ENCODE measurements at regions not wholly inside any gene's neighbourhood (a gene's known extent, or its start where the extent isn't known, plus 50 kb on each side); places are given as distances from the start of the nearest gene placed in this dataset.

DNA sequence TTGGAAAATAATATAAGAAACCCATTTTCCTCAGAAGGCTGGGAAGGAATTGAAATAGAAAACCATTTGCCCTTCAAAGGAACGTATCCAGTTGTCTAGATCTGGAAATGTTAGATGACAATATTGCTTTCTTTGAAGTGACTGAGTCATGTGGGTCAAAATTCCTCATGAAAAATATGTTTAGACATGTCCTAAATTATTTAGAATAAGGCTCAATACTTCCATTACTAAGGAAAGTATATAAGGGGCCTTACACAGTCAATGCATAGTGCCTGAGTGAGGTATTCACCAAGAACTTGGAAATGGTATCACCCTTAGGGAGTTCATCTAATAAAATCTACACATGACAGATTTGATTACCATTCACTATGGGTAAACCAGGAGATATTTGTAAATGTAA lies 619.8 kb upstream of the KCNMB2 start:
- H3K9me3 ChIP-seq: no peaks in the 10 kb centered on the region
- no peak overlapping the region for H3K27ac ChIP-seq
- intact Hi-C loops (cut with DNase I): no loop called here
- no peaks in the 10 kb centered on the region for H3K36me3 ChIP-seq
- TF ChIP-seq POLR2A (IDR thresholded peaks at IDR 0.05): no peak
- TF ChIP-seq, protein P1, sequence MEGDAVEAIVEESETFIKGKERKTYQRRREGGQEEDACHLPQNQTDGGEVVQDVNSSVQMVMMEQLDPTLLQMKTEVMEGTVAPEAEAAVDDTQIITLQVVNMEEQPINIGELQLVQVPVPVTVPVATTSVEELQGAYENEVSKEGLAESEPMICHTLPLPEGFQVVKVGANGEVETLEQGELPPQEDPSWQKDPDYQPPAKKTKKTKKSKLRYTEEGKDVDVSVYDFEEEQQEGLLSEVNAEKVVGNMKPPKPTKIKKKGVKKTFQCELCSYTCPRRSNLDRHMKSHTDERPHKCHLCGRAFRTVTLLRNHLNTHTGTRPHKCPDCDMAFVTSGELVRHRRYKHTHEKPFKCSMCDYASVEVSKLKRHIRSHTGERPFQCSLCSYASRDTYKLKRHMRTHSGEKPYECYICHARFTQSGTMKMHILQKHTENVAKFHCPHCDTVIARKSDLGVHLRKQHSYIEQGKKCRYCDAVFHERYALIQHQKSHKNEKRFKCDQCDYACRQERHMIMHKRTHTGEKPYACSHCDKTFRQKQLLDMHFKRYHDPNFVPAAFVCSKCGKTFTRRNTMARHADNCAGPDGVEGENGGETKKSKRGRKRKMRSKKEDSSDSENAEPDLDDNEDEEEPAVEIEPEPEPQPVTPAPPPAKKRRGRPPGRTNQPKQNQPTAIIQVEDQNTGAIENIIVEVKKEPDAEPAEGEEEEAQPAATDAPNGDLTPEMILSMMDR (IDR thresholded peaks at IDR 0.05): no peak
- no peaks in the 10 kb centered on the region for H3K4me1 ChIP-seq
- WGBS, 2 donors: 94% methylated on average over 1 of the region's 1 CpG
- no peak for DNase-seq
- no peak overlapping the region for H3K4me3 ChIP-seq (replicated peaks in 1 of 3)
- H3K27me3 ChIP-seq: no peaks in the 10 kb centered on the region

DNA sequence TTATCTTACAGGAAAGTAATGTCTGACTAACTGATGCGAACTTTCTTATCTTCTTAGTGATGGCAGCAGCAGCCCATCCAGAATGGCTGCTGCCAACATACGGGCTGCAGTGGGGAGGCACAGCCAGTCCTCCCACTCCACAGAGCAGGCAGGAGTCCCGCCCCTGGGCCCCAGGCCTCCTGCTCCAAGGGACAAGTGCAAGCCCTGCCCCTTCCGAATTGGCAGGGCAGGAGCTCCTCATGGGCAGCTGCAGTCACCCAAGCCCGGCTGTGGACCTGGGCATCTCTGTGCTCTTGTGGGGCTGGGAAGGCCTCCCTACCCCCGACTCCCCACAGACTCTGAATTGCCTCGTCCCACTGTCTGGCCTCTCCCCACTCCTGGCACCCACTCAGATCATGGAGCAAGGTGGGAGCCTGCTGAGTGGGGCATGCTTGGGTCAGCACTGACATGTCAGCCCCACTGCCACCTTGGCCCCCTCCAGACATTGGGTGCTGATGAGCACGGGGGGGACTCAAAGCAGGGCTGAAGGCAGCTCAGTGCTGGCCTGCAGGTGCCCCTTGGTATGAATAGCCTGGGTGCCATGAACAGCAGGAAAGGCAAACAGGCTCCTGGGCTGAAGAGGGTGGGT lies 618.9 kb upstream of the KCNMB2 start:
- intact Hi-C loops (cut with DNase I): no loop called here
- no peak for TF ChIP-seq POLR2A (IDR thresholded peaks at IDR 0.05)
- TF ChIP-seq, protein P1 (IDR thresholded peaks at IDR 0.05): no peak
- H3K27ac ChIP-seq: no peak overlapping the region
- H3K27me3 ChIP-seq: no peaks in the 10 kb centered on the region
- no peaks in the 10 kb centered on the region for H3K36me3 ChIP-seq
- 98 to 100% methylated on average over 3 to 5 of the region's 8 CpGs for WGBS, 2 donors
- no peaks in the 10 kb centered on the region for H3K9me3 ChIP-seq
- no peak for DNase-seq
- H3K4me1 ChIP-seq: no peaks in the 10 kb centered on the region
- no peak overlapping the region for H3K4me3 ChIP-seq (replicated peaks in 1 of 3)

DNA sequence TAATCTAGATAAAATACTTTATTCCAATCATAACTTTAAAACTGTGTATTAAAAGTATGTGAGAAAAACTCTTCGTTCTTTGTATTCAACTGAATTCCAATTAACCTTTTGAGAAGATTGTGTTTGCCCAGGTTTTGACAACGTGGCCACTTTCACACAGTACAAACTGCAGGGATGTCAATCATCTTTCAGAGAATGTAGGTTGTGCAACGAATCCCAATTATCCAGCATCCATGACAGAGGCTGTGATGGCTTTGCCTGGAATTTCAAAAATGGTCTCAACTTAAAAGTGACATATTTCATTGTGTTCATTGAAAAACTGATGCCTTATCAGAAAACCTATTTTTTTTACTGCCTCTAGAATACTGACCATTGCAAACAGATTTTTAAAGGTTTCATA lies 615.1 kb upstream of the KCNMB2 start:
- no peak overlapping the region for H3K27ac ChIP-seq
- intact Hi-C loops (cut with DNase I): no loop called here
- no peaks in the 10 kb centered on the region for H3K9me3 ChIP-seq
- no peaks in the 10 kb centered on the region for H3K27me3 ChIP-seq
- H3K4me1 ChIP-seq: no peaks in the 10 kb centered on the region
- no peak for DNase-seq
- no peak overlapping the region for H3K4me3 ChIP-seq (replicated peaks in 1 of 3)
- TF ChIP-seq, protein P1 (IDR thresholded peaks at IDR 0.05): no peak
- no peak for TF ChIP-seq POLR2A (IDR thresholded peaks at IDR 0.05)
- 86 to 90% methylated on average over 3 of the region's 3 CpGs for WGBS, 2 donors
- H3K36me3 ChIP-seq: no peaks in the 10 kb centered on the region

DNA sequence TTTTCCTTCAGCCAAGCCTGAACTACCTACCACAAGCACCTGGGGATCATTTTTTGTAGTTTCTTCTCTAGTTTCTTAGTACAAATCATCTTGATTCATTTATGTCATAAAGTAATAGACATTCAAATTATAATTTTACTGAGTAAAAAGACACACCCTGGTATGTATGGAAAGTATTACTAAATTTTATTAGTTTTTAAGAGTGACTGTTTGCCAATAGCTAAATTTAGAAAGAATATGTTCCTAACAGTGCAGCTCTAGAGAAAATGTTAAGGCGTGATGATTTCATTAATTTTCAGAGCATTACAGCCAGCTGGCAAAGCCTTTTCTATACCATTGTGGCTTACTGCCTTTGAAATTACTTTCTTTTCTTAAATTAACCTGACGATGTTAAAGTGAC lies 612.0 kb upstream of the KCNMB2 start:
- Histone ChIP-seq H3K36me3 (no peaks in the 10 kb centered on the region), H3K27ac (no peak overlapping the region), H3K9me3 (no peaks in the 10 kb centered on the region), H3K27me3 (no peaks in the 10 kb centered on the region), H3K4me3 (replicated peaks in 1 of 3) (no peak overlapping the region), H3K4me1 (peaks cover 2 to 14% of the 10 kb centered on the region in 2 donors)
- TF ChIP-seq, protein P1 (IDR thresholded peaks at IDR 0.05): no peak
- no peak for TF ChIP-seq POLR2A (IDR thresholded peaks at IDR 0.05)
- 94 to 95% methylated on average over 2 of the region's 2 CpGs for WGBS, 2 donors
- DNase-seq: no peak
- intact Hi-C loops (cut with DNase I): no loop called here

DNA sequence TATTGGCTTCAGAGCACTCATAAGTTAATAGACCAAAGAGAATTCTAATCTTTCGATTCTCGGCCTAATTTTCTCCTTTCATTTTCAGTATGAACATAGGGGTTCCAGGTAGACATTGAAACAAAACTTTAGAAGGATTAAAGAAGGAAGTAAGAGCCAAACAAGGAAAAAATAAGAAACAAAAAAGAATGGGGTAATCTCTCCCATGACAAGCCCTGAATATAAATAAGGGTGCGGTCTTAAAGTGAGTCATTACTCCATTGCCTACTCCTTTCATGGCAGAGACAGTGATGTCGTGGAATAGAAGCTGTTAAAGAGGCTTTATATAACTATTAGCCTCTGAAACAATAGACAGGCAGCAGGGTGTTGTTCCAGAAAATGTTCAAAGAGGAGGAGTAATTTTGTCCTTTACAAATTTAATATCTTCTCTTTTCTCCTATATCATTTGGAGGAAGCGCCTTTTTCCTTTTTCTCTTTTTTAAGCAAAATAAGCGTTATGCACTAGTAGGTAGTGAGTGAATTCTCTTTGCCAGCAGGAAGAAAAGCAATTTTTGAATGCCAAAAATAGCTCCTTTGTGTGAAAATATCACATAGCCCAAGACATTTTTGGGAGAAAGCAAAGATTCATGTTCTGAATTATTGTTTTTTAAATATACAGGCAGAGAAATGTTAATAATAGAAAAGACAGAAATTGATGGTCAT lies 607.9 kb upstream of the KCNMB2 start:
- Histone ChIP-seq H3K9me3 (no peaks in the 10 kb centered on the region), H3K36me3 (no peaks in the 10 kb centered on the region), H3K4me3 (replicated peaks in 1 of 3) (no peak overlapping the region), H3K4me1 (peaks cover 29 to 49% of the 10 kb centered on the region in 2 donors), H3K27ac (peak overlapping the region in 1 of 3 donors; percentile 15), H3K27me3 (no peaks in the 10 kb centered on the region)
- TF ChIP-seq, protein P1 (IDR thresholded peaks at IDR 0.05): no peak
- TF ChIP-seq POLR2A (IDR thresholded peaks at IDR 0.05): no peak
- 74 to 81% methylated on average over 6 of the region's 6 CpGs for WGBS, 2 donors
- intact Hi-C loops (cut with DNase I): no loop called here
- no peak for DNase-seq

Data from thyroid gland (tissue), 4 donors.